Lung microvascular endothelial cell (primary cell): ENCODE measurements at regions not wholly inside any gene's neighbourhood (a gene's known extent, or its start where the extent isn't known, plus 50 kb on each side); places are given as distances from the start of the nearest gene placed in this dataset.
"Not testable (repeated sequence)": the region's sequence is repeated elsewhere in the genome, so short reads cannot be mapped to it uniquely, and the experiment has no call there.

Source experiments
- DNase-seq, 2 donors: peaks; one replicate each; pipeline versions ENCODE4 v3.0.0 to v3.0.0-alpha.2; 2010; ENCODE audit warnings: low read depth in 2 of 2

- DNase-seq = no peak
Measured at GRCh38 chrX:117689956-117690355, 426.7 kb downstream of the KLHL13 start.

GRCh38 chrX:117680286-117680685, 436.3 kb downstream of the KLHL13 start:
- no peak for DNase-seq

- DNase-seq = no peak
Measured at GRCh38 chrX:117653396-117653795, 463.2 kb downstream of the KLHL13 start.

- DNase-seq = no peak
Measured at GRCh38 chrX:117645639-117646038, 471.0 kb downstream of the KLHL13 start.

GRCh38 chrX:117641913-117642656, 474.5 kb downstream of the KLHL13 start:
- DNase-seq = no peak

GRCh38 chrX:117636826-117637225, 479.8 kb downstream of the KLHL13 start:
- DNase-seq = no peak

- DNase-seq = no peak
Measured at GRCh38 chrX:117633277-117633676, 483.3 kb downstream of the KLHL13 start.

GRCh38 chrX:117628381-117628780, 488.2 kb downstream of the KLHL13 start:
- no peak for DNase-seq

- no peak for DNase-seq
Measured at GRCh38 chrX:117610806-117611205, 505.8 kb downstream of the KLHL13 start.

- no peak for DNase-seq
Measured at GRCh38 chrX:117610049-117610448, 506.6 kb downstream of the KLHL13 start.

- no peak for DNase-seq
Measured at GRCh38 chrX:117607561-117607960, 509.0 kb downstream of the KLHL13 start.

- not testable (repeated sequence) for DNase-seq
Measured at GRCh38 chrX:117606101-117606500, 510.5 kb downstream of the KLHL13 start.

GRCh38 chrX:117570160-117570559, 546.5 kb downstream of the KLHL13 start:
- no peak for DNase-seq

- no peak for DNase-seq
Measured at GRCh38 chrX:117568238-117568637, 548.4 kb downstream of the KLHL13 start.

- no peak for DNase-seq
Measured at GRCh38 chrX:117543885-117544284, 572.7 kb downstream of the KLHL13 start.

GRCh38 chrX:117539090-117539418, 577.6 kb downstream of the KLHL13 start:
- no peak for DNase-seq

GRCh38 chrX:117538178-117539089, 578.2 kb downstream of the KLHL13 start:
- DNase-seq = no peak

GRCh38 chrX:117532339-117532738, 584.3 kb downstream of the KLHL13 start:
- DNase-seq = no peak

- no peak for DNase-seq
Measured at GRCh38 chrX:117522725-117523700, 593.6 kb downstream of the KLHL13 start.

GRCh38 chrX:117517994-117518393, 598.6 kb downstream of the KLHL13 start:
- DNase-seq = no peak

- no peak for DNase-seq
Measured at GRCh38 chrX:117511379-117511778, 605.2 kb downstream of the KLHL13 start.

GRCh38 chrX:117510453-117510852, 606.2 kb downstream of the KLHL13 start:
- DNase-seq = no peak
